HG02798 (cell line): ENCODE measurements at regions not wholly inside any gene's neighbourhood (a gene's known extent, or its start where the extent isn't known, plus 50 kb on each side); places are given as distances from the start of the nearest gene placed in this dataset.

Source experiments
- ATAC-seq: cut with Tn5 transposase; IDR thresholded peaks from one replicate; pipeline ENCODE4 v1.9.1; 2021; ENCODE audit warnings: mild to moderate bottlenecking; ENCODE audit not compliant: unreplicated experiment, poor library complexity

GRCh38 chr4:24666316-24666715 is 82.0 kb upstream of the DHX15 start:
- no peak for ATAC-seq

GRCh38 chr4:24666816-24667477 is 82.6 kb upstream of the DHX15 start:
- no peak for ATAC-seq

DNA sequence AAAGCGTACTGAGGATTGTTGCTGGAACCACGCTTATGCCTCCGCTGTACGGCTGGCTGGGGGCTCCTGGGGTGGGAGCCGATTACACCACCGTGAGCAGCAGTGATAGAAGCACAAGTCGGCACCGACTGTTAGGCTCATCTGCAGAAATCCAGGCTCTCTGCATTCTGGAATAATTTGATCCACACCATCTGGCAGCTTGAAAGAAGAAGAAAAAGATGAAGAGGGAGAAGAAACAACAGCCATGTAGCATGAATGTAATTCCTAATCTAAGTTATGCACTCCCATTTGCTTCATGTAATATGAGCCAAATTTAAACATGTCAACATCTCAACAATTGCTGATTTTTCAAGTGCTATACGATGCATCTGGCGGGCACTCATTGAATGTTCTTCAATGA is 84.6 kb upstream of the DHX15 start:
- no peak for ATAC-seq

GRCh38 chr4:24669751-24670150 is 85.4 kb upstream of the DHX15 start:
- no peak for ATAC-seq

DNA sequence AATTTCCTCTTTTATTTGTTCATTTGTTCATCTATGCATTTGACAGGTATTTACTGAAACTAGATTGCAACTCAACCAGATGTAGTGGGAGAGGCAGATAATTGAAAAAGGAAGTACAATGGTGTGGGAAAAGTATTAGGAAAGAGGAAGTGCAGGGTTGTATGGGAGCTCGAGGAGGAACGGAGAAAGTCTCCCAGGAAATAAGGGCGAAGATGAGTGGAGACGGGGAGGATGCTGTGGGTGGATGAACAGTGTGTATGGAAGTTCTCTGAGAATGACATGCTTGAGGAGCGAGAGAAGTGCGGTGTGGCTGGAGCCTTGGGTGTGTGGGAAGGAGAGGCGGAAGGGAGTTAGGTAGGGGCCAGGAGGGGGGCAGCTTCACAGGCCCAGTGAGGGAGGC is 87.5 kb upstream of the DHX15 start:
- ATAC-seq, result no peak

DNA sequence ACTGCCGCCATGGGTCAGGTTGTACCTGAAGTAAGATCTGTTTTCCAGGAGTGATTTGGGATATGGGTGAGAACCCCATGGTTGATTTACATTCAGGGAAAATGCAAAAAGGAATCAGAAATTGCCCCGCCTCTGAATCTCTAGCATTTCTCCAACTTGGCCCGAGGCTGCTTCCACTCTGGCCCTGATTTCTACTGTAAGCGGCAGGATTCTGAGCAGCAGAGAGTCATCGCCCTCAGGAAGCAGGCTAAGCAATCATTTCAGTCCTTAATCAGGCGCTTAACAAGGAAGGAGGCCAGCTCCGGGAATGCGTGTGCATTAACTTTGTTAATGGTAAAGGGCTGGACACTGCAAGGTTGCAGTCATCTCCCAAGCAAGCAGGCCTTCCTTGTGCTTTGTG is 88.5 kb upstream of the DHX15 start:
- no peak for ATAC-seq

DNA sequence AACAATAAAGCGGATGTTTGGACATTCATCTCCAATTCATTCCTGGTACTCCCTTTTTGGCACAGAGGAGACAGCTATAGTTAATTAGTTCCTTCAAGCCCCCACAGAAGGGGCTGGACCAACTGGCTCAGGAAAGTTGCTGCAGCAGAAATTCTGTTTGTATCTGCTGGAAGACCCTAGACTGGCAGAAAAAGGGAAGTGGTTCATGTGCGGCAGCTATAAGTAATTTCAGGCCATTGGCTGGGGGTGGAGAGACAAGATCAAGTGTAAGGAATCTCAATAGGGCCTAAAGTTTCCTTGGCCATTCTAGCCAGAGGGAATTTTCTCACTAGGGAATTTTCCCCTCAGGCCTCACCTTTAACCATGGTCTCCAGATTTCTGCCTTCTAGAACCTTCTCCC is 89.9 kb upstream of the DHX15 start:
- ATAC-seq, result no peak

DNA sequence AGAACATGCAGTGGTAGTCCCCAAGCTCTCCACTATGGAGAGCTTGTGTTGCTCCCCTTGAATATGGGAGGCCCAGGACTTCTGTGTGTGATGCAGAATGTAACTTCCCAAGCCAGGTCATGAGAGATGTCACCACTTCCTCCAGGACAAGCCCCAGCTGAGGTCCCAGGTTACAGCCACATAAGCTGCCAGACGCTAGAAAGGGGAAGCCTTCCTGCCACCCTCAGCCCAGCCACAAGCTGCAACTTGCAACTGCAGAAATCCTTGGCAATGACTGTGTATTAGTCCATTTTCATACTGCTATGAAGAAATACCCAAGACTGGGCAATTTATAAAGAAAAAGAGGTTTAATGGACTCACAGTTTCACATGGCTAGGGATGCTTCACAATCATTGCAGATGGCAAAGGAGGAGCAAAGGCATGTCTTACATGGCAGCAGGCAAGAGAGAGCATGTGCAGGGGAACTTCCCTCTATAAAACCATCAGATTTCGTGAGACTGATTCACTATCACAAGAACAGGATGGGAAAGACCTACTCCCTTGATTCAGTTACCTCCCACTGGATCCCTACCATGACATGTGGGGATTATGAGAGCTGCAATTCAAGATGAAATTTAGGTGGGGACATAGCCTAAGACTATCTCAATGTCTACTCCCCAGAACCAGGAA is 91.5 kb upstream of the DHX15 start:
- ATAC-seq, result no peak

DNA sequence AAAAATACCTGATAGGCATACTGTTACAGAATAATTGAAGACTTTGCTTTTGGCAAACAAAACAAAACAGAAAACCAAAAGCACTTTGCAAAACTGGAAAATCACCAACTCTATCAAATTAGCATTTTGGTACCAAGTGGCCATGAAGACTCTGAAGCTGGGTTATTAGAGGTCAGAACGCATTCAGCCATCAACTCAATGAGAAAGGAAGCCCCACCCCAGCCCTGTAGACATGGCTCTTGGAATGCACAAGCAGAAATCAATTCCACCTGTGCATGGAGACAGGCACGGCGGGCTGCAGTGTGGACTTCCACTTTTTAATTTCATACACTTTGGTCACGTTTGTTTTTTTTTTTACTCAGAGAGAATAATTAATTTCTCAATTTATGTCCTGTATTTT is 93.6 kb upstream of the DHX15 start:
- no peak for ATAC-seq

DNA sequence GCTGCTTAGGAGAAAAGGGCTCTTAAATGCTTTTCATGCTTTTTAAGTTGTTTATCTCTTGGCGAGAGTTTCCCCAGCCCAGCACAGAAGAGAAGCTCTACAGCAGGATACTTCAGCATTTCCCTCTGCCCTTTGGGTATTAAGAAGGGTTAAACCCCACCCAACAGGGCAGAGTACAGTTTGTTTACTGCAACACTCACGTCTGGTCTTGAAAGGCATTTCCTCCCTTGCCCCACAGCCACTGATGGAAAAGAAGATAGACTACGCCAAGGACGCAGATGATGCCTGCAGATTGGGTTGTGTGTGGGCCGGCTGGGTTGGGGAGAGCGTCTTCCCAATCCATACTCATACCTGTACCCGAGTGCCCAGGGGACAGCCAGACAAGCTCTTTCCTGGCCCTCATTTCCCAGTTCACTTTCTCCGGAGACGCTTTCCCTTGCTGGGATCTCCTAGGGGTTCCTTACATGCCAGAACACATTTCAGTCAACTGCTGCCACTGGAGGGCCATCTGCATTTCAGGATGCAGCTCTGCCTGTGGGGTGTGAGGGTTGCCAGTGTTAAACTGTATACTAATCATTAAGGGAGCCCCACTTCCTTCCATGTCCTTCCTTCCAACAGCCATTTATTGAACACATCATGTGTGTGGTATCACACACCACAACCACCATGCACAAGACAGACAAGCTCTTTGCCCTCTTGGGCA is 96.5 kb upstream of the DHX15 start:
- ATAC-seq, result no peak

DNA sequence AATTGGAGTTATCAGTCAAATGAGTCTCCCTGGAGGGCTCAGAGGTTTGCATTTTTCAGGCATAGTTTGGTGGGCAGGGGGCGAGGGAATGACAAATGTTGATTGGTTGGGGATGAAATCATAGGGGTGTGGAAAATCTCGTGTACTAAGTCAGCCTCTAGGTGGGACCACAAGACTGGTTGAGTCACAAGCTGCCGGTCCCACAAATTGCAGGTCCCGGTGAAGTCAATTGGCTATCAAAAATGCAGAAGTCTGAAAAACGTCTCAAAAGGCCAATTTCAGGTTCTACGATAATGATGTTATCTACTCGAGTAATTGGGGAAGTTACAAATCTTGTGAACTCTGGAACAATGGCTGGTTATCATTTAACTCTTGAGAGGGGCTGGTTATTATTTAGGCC is 98.8 kb upstream of the DHX15 start:
- no peak for ATAC-seq

GRCh38 chr4:24686866-24687692 is 102.7 kb upstream of the DHX15 start:
- ATAC-seq, result no peak

GRCh38 chr4:24688453-24688852 is 104.1 kb upstream of the DHX15 start:
- ATAC-seq, result no peak

- ATAC-seq, result no peak
Measured at GRCh38 chr4:24689212-24689611, 104.9 kb upstream of the DHX15 start.

- ATAC-seq, result no peak
Measured at GRCh38 chr4:24690436-24690835, 104.9 kb upstream of the SOD3 start.

GRCh38 chr4:24693636-24694035 is 101.7 kb upstream of the SOD3 start:
- ATAC-seq, result no peak

- ATAC-seq, result no peak
Measured at GRCh38 chr4:24700118-24700517, 95.3 kb upstream of the SOD3 start.

- no peak for ATAC-seq
Measured at GRCh38 chr4:24701683-24702082, 93.7 kb upstream of the SOD3 start.

DNA sequence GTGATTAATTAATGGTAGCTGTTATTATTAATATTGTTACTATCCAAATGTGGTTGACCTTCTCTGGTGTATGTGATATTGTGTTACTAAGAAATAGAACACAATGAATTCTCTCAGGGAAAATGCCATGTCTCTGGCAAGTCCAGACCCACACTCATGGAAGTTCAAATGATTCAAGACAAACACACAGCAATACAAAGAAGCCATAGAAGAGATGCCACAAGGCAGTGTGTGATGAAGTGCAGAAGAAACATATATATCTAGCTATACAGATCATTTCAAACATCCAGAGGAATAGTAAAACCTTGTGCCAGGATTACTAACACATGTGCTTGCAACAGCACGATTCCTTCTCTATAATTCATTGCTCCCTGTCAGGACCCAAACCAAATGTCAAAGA is 93.1 kb upstream of the SOD3 start:
- ATAC-seq, result no peak

DNA sequence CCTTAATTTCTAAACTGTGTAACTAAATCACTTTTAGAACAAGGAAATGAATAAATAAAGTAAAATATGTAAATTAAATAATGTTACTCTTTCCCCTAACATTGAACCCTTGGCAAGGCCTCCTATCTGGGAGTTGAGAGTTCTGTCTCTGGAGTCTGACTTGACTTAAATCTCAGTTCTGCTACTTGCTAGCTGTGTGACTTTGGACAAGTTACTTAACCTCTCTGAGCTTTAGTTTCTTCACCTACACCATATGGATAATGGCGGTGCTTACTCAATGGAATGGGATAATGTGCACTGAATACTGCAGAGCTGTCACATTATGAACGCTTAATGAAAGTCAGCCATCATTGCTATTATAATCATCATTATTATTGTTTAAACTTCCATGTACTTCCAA is 92.1 kb upstream of the SOD3 start:
- ATAC-seq, result no peak

- no peak for ATAC-seq
Measured at GRCh38 chr4:24704149-24704548, 91.2 kb upstream of the SOD3 start.
